GM19035 (cell line): ENCODE measurements at regions not wholly inside any gene's neighbourhood (a gene's known extent, or its start where the extent isn't known, plus 50 kb on each side); places are given as distances from the start of the nearest gene placed in this dataset.
"Not testable (repeated sequence)": the region's sequence is repeated elsewhere in the genome, so short reads cannot be mapped to it uniquely, and the experiment has no call there.

Experiments
- ATAC-seq: cut with Tn5 transposase; IDR thresholded peaks from one replicate; pipeline ENCODE4 v1.9.1; 2021; ENCODE audit not compliant: unreplicated experiment

GRCh38 chr5:92946546-92946945 is 634.5 kb downstream of the NR2F1-AS1 start:
- ATAC-seq = no peak

DNA sequence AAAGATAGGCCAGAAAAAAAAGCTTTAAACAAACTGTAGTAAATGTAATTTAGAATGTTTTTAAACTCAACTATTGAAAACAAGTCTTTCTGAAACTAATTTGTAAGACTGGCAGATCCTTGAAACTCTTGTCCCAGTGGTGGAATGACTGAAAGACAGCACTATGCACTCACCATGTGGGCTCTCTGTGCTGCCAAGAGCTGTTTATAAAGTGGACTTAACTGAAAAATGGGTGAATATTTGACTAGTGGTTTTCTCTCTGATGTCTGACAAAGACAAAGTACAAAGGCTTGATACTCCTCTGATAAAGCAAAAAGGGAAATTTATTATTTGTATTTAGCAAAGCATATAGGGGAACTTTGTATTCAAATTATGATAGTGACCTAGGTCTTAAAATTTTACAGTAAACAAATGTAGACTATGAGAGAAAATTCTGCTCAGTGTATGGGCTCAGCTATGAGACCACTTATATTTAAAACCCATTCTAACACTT is 635.4 kb downstream of the NR2F1-AS1 start:
- no peak for ATAC-seq

- ATAC-seq = no peak
These were observed 636.0 kb downstream of the NR2F1-AS1 start for GRCh38 chr5:92944903-92945604.

GRCh38 chr5:92944337-92944736 is 636.7 kb downstream of the NR2F1-AS1 start:
- ATAC-seq = no peak

- ATAC-seq = no peak
These were observed 638.3 kb downstream of the NR2F1-AS1 start for GRCh38 chr5:92942762-92943161.

- no peak for ATAC-seq
These were observed 639.2 kb downstream of the NR2F1-AS1 start for GRCh38 chr5:92941806-92942205.

- no peak for ATAC-seq
These were observed 641.6 kb downstream of the NR2F1-AS1 start for GRCh38 chr5:92939428-92939827.

- not testable (repeated sequence) for ATAC-seq
These were observed 643.6 kb downstream of the NR2F1-AS1 start for GRCh38 chr5:92937396-92937795.

GRCh38 chr5:92930057-92930456 is 651.0 kb downstream of the NR2F1-AS1 start:
- ATAC-seq = no peak

DNA sequence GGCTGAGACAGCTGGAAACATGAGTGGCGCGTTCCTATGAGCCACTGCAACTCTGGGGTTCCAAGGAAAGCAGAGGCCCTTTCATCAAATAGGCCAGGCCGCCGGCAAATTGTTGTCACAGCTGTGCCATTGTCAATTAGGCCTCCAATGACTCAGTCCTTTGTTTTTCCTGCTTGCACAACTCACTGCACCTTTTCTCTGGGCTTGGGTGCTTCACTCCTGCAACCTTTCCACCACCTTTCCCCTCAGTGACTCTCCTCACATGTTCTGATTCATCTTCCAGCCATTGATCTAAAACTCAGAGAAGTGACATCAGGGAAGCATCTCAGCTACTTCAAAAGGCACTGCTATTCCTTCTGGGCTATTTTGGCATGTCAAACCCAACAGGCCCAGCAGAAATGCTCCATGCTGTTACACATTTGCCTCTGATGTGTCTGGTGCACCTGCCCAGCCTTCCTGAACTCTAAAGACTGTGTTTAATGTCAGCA is 653.7 kb downstream of the NR2F1-AS1 start:
- ATAC-seq = no peak

- no peak for ATAC-seq
These were observed 657.1 kb downstream of the NR2F1-AS1 start for GRCh38 chr5:92923885-92924284.

GRCh38 chr5:92922231-92922967 is 658.6 kb downstream of the NR2F1-AS1 start:
- ATAC-seq = no peak

- no peak for ATAC-seq
These were observed 664.0 kb downstream of the NR2F1-AS1 start for GRCh38 chr5:92917044-92917443.

- no peak for ATAC-seq
These were observed 665.0 kb downstream of the NR2F1-AS1 start for GRCh38 chr5:92916036-92916435.

GRCh38 chr5:92912283-92912682 is 668.7 kb downstream of the NR2F1-AS1 start:
- ATAC-seq = no peak

DNA sequence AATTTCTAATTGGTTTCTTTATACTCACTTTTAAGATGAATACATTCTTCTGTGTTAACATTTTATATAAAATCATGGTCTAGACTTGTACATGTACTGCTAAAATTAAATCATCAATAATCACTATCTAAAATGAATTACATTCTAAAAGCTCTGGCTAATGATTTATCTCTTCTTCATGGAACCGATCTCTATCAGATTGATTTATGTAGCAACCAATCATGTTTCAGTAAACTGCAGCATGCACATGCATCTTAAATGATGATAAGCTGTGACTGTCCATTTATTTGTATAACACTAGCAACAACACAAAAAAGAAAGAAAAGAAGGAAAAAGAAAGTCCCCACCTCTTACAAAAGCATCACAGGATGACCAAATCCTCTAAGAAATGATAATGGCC is 669.2 kb downstream of the NR2F1-AS1 start:
- ATAC-seq = no peak

DNA sequence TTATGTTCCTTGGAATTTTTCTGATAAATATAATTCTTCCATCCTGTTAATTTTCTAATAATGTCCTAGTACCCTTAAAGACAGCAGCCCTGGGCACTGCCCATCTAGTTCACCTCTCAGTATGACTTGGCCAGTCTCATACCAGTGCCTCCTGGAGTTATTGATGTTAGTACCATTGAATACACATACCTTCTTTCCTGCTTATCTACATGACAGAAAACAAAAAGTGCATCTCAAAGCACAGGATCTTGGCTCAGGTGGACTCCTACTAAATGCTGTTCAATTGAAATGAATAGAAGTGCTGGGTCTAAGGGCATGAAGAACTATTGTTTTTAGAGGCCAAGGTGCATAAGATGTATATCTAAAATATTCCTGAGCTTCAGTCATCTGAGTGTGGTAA is 669.7 kb downstream of the NR2F1-AS1 start:
- ATAC-seq = no peak

- no peak for ATAC-seq
These were observed 671.4 kb downstream of the NR2F1-AS1 start for GRCh38 chr5:92909602-92909962.

DNA sequence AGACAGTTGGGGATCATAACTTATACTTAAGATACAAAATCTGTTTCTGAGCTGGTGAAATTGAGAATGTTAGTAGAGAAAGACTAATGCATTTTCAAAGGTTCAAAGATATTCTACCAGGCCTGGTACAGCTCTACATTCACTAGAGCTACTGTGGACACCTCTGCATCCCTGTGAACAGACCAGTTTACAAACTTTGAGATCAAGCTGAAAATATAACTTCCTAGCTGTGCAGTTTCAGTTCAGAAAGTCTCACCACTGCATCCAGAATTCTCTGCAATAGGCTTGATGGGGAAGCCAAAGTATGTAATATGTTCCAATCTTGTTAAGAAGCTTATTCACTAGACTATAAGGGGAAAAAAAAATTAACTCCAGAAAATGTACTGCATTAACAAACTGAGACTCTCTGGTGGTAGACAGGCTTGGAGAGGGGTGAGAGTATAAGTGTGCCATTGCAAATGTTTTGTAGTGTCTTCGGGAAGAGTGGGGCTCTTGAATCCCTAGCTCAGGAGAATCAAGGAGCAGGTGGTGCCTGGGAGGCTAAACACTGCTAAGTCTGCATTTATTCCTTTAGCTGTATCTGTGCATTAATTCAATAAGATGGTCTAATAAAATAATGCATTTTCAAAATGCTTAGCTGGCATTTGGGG is 671.9 kb downstream of the NR2F1-AS1 start:
- ATAC-seq = no peak

GRCh38 chr5:92907938-92908606 is 672.9 kb downstream of the NR2F1-AS1 start:
- ATAC-seq = peak; percentile 89

GRCh38 chr5:92906798-92907376 is 674.1 kb downstream of the NR2F1-AS1 start:
- ATAC-seq = no peak
